Stimulated activated CD4-positive, alpha-beta T cell treated with anti-CD3 and anti-CD28 coated beads, Interleukin-1b, Interleukin-23, amount 100 ng/mL, for 48 hours (primary cell): ENCODE measurements at regions not wholly inside any gene's neighbourhood (a gene's known extent, or its start where the extent isn't known, plus 50 kb on each side); places are given as distances from the start of the nearest gene placed in this dataset.

ENCODE experiments used
- DNase-seq: peaks from one replicate; pipeline ENCODE4 v3.0.0-alpha.2; 2020

- peak; percentile 41 for DNase-seq
These were observed 532.2 kb downstream of the MATN1 start for GRCh38 chr1:30191154-30191702.

GRCh38 chr1:30190511-30191153 lies 532.8 kb downstream of the MATN1 start:
- no peak for DNase-seq

GRCh38 chr1:30189818-30190500 lies 533.4 kb downstream of the MATN1 start:
- no peak for DNase-seq

- no peak for DNase-seq
These were observed 534.4 kb downstream of the MATN1 start for GRCh38 chr1:30188999-30189398.

- DNase-seq: no peak
These were observed 535.1 kb downstream of the MATN1 start for GRCh38 chr1:30188329-30188728.

- no peak for DNase-seq
These were observed 535.9 kb downstream of the MATN1 start for GRCh38 chr1:30187413-30188023.

- no peak for DNase-seq
These were observed 536.8 kb downstream of the MATN1 start for GRCh38 chr1:30186586-30186985.

- DNase-seq: no peak
These were observed 537.6 kb downstream of the MATN1 start for GRCh38 chr1:30185809-30186208.

- DNase-seq: no peak
These were observed 538.1 kb downstream of the MATN1 start for GRCh38 chr1:30185313-30185712.

GRCh38 chr1:30184393-30185141 lies 538.8 kb downstream of the MATN1 start:
- DNase-seq: no peak

- no peak for DNase-seq
These were observed 539.5 kb downstream of the MATN1 start for GRCh38 chr1:30183895-30184294.

- DNase-seq: no peak
These were observed 540.4 kb downstream of the MATN1 start for GRCh38 chr1:30183006-30183405.

- no peak for DNase-seq
These were observed 543.3 kb downstream of the MATN1 start for GRCh38 chr1:30179942-30180543.

- DNase-seq: no peak
These were observed 546.9 kb downstream of the MATN1 start for GRCh38 chr1:30176477-30176876.

- DNase-seq: no peak
These were observed 548.9 kb downstream of the MATN1 start for GRCh38 chr1:30174499-30174898.

- DNase-seq: no peak
These were observed 549.8 kb downstream of the MATN1 start for GRCh38 chr1:30173560-30173959.

- DNase-seq: no peak
These were observed 550.6 kb downstream of the MATN1 start for GRCh38 chr1:30172757-30173156.

GRCh38 chr1:30172299-30172694 lies 551.1 kb downstream of the MATN1 start:
- no peak for DNase-seq

GRCh38 chr1:30171537-30172298 lies 551.7 kb downstream of the MATN1 start:
- no peak for DNase-seq

GRCh38 chr1:30169269-30169668 lies 554.1 kb downstream of the MATN1 start:
- DNase-seq: no peak

- no peak for DNase-seq
These were observed 557.2 kb downstream of the MATN1 start for GRCh38 chr1:30166174-30166573.

- no peak for DNase-seq
These were observed 558.3 kb downstream of the MATN1 start for GRCh38 chr1:30165116-30165515.
